Osteocyte (in vitro differentiated cells): ENCODE measurements at regions not wholly inside any gene's neighbourhood (a gene's known extent, or its start where the extent isn't known, plus 50 kb on each side); places are given as distances from the start of the nearest gene placed in this dataset.

Source experiments
- DNase-seq: peaks from one replicate; pipeline ENCODE4 v3.0.0; 2021; ENCODE audit warnings: mixed read lengths; ENCODE audit not compliant: unreplicated experiment; ENCODE audit errors: extremely low spot score
- H3K27ac Mint-ChIP-seq: one replicate; pipeline ENCODE4 v1.8.0; 2021; ENCODE audit warnings: mild to moderate bottlenecking, mixed read lengths; ENCODE audit not compliant: unreplicated experiment
- H3K27me3 Mint-ChIP-seq: one replicate; pipeline ENCODE4 v1.8.0; 2021; ENCODE audit warnings: mixed read lengths; ENCODE audit not compliant: unreplicated experiment
- H3K36me3 Mint-ChIP-seq: one replicate; pipeline ENCODE4 v1.8.0; 2021; ENCODE audit warnings: mixed read lengths; ENCODE audit not compliant: unreplicated experiment
- H3K4me1 Mint-ChIP-seq: one replicate; pipeline ENCODE4 v1.8.0; 2021; ENCODE audit warnings: mixed read lengths; ENCODE audit not compliant: unreplicated experiment
- H3K4me3 Mint-ChIP-seq: one replicate; pipeline ENCODE4 v1.8.0; 2021; ENCODE audit warnings: mild to moderate bottlenecking, moderate library complexity, mixed read lengths; ENCODE audit not compliant: unreplicated experiment
- H3K9me3 Mint-ChIP-seq: one replicate; pipeline ENCODE4 v1.8.0; 2021; ENCODE audit warnings: mixed read lengths; ENCODE audit not compliant: unreplicated experiment
- TF ChIP-seq, protein P1 (sequence below): fragments of 200-600 bp; sonication (generic); IDR thresholded peaks from 2 replicates; pipeline ENCODE4 v1.5.0; 2021; ENCODE audit warnings: antibody characterized with exemption, mild to moderate bottlenecking, moderate library complexity

DNA sequence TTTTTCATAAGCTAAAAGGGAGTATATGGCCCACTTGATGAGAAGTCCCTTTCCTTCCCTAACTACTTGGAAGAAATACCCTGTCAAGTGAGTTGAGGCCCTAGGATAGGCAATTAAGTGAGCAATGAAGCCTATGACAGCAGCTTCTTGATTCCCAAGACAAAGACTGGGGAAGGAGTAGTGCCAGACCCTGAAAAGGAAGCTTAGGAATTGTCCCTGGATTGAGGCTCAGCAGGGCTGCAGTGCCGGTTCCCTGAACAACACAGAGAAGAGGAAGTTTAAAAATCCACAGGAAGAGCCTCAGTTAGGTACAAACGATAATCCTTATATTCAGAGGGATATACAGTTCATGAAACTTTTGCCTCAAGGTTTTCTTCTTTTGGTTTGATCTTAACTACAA is 61.8 kb upstream of the RAD23B start:
- Mint-ChIP-seq H3K27me3 (no peaks in the 10 kb centered on the region), H3K27ac (peak overlapping the region; percentile 72), H3K9me3 (no peaks in the 10 kb centered on the region), H3K4me3 (no peak overlapping the region), H3K36me3 (no peaks in the 10 kb centered on the region), H3K4me1 (peaks cover 32% of the 10 kb centered on the region)
- no peak for DNase-seq
- TF ChIP-seq, protein P1, sequence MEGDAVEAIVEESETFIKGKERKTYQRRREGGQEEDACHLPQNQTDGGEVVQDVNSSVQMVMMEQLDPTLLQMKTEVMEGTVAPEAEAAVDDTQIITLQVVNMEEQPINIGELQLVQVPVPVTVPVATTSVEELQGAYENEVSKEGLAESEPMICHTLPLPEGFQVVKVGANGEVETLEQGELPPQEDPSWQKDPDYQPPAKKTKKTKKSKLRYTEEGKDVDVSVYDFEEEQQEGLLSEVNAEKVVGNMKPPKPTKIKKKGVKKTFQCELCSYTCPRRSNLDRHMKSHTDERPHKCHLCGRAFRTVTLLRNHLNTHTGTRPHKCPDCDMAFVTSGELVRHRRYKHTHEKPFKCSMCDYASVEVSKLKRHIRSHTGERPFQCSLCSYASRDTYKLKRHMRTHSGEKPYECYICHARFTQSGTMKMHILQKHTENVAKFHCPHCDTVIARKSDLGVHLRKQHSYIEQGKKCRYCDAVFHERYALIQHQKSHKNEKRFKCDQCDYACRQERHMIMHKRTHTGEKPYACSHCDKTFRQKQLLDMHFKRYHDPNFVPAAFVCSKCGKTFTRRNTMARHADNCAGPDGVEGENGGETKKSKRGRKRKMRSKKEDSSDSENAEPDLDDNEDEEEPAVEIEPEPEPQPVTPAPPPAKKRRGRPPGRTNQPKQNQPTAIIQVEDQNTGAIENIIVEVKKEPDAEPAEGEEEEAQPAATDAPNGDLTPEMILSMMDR: no peak

DNA sequence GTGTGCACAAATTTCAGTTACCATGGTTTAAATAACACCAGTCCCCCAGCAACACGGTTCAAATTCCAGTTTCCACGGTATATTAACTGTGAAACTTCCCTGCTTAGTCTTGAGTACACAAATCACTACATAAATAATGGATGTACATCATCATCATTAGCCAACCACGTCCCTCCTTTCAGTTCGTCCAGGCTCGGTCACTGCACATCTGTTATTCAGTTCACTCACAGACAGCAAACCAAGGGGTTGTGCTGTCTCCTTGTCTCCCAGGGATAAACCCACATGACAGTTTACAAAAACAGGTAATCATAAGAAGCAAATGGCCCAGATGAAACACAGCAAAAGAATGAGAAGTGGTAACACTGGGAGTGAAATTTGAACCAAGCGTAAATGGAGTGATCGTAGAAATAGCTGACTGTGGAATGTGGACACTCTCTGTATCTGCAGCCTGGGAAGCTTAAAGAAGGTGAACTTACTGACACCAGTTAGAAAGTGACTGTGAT is 61.0 kb upstream of the RAD23B start:
- DNase-seq: no peak
- no peaks in the 10 kb centered on the region for H3K36me3 Mint-ChIP-seq
- H3K27me3 Mint-ChIP-seq: no peaks in the 10 kb centered on the region
- no peaks in the 10 kb centered on the region for H3K9me3 Mint-ChIP-seq
- TF ChIP-seq, protein P1: no peak
- peak overlapping the region; percentile 72 for H3K27ac Mint-ChIP-seq
- peak overlapping the region; percentile 49 for H3K4me3 Mint-ChIP-seq
- peaks cover 32% of the 10 kb centered on the region for H3K4me1 Mint-ChIP-seq

DNA sequence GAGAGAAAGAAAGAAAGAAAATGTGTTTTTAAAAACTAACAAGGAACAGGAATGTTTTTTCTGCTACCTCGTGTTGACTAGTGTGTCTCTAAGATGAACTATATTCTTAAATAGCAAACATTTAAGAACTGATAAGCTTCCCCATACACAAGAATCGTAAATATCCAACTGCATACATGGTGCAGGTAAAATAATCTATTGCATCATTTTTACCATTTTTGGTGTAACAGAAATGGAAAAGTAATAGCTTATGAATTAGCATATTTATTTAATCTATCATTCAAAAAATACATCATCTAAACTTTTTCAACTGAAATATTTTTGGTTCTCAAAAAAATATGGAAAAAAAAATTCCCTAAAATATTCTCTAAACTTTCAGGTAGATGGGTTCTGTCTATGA is 59.7 kb upstream of the RAD23B start:
- DNase-seq: no peak
- Mint-ChIP-seq H3K9me3 (no peaks in the 10 kb centered on the region), H3K27me3 (no peaks in the 10 kb centered on the region), H3K27ac (no peak overlapping the region), H3K36me3 (no peaks in the 10 kb centered on the region), H3K4me3 (no peak overlapping the region), H3K4me1 (peaks cover 32% of the 10 kb centered on the region)
- TF ChIP-seq, protein P1: no peak

DNA sequence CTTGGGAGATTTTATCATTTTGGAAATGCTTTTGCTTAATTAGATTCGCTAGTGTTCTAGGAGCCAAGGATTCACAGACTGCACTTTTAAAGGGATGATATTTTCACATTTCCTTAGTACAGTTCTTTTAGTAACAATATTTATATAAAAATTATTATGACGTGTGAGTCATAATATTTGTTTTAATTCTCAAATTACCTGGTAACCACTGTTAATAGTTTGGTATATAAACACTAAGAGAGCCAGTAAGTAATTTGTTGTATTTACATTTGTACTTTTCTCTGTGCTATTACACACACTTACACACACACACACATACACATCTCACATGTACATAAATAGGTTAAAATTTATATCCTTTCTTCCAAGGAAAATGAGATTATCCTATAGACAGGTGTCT is 58.8 kb upstream of the RAD23B start:
- H3K27ac Mint-ChIP-seq: no peak overlapping the region
- no peak for DNase-seq
- H3K9me3 Mint-ChIP-seq: no peaks in the 10 kb centered on the region
- no peaks in the 10 kb centered on the region for H3K27me3 Mint-ChIP-seq
- TF ChIP-seq, protein P1: no peak
- H3K4me3 Mint-ChIP-seq: no peak overlapping the region
- H3K4me1 Mint-ChIP-seq: peaks cover 32% of the 10 kb centered on the region
- H3K36me3 Mint-ChIP-seq: no peaks in the 10 kb centered on the region

DNA sequence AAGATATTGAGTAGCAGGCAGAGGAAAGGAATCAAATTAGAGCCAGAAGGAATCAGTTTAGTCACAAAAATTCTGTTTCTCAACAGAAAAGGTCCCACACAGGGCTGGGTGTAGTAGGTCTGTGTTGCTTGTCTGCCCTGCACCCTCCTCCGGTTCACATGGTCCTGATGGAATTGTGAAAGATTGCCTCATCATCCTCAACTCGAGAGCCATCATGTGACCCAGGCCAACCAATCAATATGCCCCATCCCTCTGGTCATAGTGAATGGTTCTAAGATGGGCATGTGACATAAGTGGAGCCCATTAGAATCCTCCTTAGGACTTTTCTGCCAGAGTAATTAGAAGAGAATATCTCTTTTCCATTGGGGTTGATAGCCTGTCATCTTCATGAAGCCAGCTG is 56.7 kb upstream of the RAD23B start:
- H3K27me3 Mint-ChIP-seq: peaks cover 11% of the 10 kb centered on the region
- no peaks in the 10 kb centered on the region for H3K9me3 Mint-ChIP-seq
- H3K4me1 Mint-ChIP-seq: peaks cover 29% of the 10 kb centered on the region
- TF ChIP-seq, protein P1: no peak
- H3K27ac Mint-ChIP-seq: no peak overlapping the region
- H3K4me3 Mint-ChIP-seq: no peak overlapping the region
- no peak for DNase-seq
- peaks cover 2% of the 10 kb centered on the region for H3K36me3 Mint-ChIP-seq
